HG03439 (cell line): ENCODE measurements at regions not wholly inside any gene's neighbourhood (a gene's known extent, or its start where the extent isn't known, plus 50 kb on each side); places are given as distances from the start of the nearest gene placed in this dataset.

Source experiments
- ATAC-seq: cut with Tn5 transposase; IDR thresholded peaks from one replicate; pipeline ENCODE4 v1.9.1; 2021; ENCODE audit warnings: mild to moderate bottlenecking, moderate library complexity; ENCODE audit not compliant: unreplicated experiment

GRCh38 chr9:106307670-106308069, 555.3 kb upstream of the ZNF462 start:
- ATAC-seq, result no peak

DNA sequence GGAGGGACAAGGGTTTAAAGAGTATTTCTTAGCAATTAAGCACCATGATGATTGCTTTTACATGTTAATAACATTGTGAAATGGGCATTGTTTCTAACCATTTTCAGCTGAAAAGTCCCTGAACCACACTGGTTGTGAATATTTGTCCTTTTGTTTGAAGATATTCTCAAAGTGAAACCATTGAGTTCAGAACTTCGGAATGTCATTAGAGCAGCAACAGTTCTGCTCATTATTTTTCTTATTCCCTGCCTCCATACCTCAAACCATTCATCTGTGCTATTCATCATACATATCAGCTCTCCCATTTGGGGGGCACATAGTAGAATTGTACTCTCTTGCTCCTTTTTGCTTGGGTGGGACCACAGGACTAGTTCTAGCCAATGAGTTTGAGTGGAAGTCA, 553.0 kb upstream of the ZNF462 start:
- ATAC-seq, result no peak

- ATAC-seq, result no peak
These were observed 552.2 kb upstream of the ZNF462 start for GRCh38 chr9:106310782-106311181.

GRCh38 chr9:106312906-106313305, 550.1 kb upstream of the ZNF462 start:
- ATAC-seq, result no peak

DNA sequence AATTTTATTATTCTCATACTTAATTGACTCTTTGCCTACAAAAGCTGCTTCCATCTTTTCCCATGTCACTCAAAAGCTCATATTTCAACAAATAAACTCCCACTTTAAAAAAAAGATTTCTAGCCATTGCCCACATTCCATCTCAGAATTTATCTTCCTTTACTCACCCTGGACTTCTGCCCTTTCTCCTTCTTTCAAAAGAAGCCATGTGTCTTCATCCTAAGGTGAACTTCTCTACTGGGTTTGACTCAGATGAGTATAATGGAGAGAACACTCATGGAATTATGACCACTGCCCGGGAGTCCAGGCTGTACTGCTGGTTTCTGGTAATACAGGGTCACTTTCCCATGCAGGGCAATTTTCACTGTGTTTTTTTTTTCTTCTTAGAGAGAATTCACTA, 548.5 kb upstream of the ZNF462 start:
- no peak for ATAC-seq

DNA sequence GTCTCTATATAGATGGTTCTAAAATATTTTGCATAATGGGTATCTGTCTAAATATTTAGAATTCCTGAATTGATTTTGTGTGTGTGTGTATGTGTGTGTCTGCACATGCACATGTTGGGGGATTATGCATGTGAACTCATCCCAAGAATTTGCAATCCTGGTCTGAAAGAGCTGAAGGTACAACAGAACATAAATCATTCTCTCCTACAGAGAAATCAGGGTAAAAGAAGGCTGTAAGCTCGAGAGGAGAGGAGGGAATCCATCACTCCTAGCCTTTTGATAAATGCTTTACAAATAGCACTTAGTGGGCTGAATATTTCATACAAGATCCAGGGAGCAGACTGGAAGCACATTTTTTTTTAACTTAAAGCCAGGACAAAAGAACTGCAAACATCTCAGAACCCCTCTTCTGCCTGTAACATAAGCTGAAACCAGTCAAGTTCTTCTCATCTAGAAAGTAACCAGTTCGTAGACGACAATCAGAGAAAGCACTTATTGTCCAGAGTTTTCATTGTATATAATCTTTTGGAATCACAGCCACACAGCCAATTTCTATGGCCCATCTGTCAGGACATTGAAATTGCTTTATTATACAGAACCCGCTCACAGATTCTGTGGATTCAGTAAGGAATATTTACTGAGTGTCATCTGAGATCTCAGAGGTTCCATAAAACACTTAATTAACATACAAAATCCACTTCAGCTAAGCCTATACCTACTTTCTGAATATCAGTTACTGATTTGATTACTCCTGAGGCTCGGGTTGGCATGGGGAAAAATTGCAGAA, 541.4 kb upstream of the ZNF462 start:
- no peak for ATAC-seq

DNA sequence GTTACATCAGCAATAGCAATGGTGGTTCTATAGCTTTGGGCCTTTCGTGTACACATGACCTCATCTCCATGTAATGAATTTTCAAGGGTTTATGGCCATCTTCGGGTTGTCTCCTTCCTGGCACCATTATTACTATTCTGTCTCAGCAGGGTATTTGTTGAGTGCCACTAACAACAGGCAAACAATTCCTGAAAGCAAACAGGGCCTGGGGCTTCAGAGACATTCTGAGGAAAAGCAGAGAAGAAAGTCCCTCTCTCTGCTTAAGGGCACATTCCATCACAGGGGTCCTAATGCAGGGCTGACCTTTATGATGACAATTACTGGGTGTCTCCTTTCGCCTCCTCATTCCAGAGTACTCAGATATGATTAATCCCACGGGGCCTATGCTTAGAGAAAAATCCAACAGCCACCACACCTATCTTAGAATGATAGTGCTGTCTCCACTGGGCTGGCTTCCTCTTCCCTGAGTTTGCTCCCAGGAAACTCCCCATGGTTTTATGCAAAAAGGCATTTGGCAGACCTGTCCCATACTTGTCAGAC, 540.2 kb upstream of the ZNF462 start:
- no peak for ATAC-seq

- no peak for ATAC-seq
These were observed 538.8 kb upstream of the ZNF462 start for GRCh38 chr9:106324053-106324585.

- ATAC-seq, result no peak
These were observed 538.2 kb upstream of the ZNF462 start for GRCh38 chr9:106324591-106325280.

DNA sequence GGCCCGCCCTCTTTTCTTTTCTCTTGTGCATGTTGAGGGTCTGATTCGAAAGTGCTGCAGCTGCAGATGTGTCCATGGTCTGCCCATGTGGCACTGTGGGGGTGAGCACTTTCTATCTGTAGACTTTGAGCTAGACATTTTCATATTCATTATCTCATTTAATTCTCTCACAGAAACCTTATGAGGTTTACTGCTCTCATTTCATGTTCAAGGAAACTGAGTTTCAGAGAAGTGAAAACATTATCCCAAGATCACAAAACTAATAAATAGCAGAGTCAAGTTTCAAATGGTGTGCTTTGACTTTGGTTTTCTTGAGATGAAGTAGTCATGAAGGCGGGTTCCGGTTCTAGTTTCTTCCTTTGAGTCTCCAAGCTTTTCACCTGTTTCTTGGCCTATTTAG, 536.5 kb upstream of the ZNF462 start:
- ATAC-seq, result no peak

GRCh38 chr9:106333481-106333880, 529.5 kb upstream of the ZNF462 start:
- ATAC-seq, result no peak

DNA sequence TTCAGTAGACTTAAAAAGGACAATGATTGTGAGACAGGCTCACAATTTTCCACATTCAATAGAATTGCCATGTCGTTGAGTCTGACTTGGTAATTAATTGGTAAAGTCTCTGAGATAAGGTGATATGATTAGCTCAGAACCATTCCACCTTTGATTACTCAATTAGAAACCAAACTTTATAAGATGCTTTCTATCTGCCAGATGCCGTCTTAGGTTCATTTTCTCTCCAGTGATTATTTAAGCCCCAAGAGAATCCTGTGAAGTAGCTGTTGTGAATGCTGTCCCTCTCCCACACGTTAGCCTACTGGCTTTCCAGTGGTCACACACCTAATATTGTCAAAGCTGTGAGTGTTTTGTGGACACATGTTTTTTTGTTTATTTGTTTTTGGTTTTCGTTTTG, 528.9 kb upstream of the ZNF462 start:
- ATAC-seq, result no peak

- ATAC-seq, result no peak
These were observed 523.1 kb upstream of the ZNF462 start for GRCh38 chr9:106339882-106340281.

GRCh38 chr9:106350777-106351176, 512.2 kb upstream of the ZNF462 start:
- ATAC-seq, result no peak

- ATAC-seq, result no peak
These were observed 506.0 kb upstream of the ZNF462 start for GRCh38 chr9:106356924-106357323.

- no peak for ATAC-seq
These were observed 504.6 kb upstream of the ZNF462 start for GRCh38 chr9:106358331-106358730.

DNA sequence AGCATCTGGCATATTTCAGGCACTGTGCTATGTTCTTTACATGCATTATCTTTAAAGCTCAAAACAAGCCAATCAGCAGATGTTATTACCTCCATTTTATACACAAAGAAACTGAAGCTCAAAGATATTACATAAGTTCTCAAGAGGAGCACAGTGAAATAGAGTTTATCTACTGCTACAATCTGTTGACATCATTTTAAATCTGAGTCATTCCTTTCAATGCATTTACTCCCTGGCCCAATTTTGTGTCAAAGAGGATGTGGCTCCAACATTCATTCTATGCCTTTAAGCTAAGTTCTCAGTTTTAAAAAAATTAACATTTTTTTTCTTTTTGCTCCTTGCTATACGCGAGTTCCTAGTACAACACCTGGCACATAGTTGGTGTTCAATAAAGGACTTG, 486.3 kb upstream of the ZNF462 start:
- ATAC-seq, result no peak

DNA sequence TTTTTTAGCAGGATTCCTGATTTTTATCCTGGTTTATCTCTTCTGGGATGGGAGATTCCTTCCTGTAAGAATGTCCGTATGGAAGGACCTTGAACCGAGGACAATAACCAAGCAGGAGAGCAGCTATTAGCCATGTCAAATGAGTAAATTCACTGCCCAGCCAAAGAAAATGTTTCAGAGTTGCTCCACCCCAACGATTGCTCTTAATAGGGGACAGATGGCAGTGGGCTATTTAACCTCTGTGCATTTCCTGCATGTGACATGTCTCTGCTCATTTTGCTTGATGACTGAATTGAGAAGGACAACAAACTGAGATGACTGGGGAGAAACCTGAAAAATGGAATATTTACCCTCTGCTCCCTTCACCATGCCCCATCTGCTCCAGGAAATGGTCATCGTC, 479.9 kb upstream of the ZNF462 start:
- no peak for ATAC-seq

DNA sequence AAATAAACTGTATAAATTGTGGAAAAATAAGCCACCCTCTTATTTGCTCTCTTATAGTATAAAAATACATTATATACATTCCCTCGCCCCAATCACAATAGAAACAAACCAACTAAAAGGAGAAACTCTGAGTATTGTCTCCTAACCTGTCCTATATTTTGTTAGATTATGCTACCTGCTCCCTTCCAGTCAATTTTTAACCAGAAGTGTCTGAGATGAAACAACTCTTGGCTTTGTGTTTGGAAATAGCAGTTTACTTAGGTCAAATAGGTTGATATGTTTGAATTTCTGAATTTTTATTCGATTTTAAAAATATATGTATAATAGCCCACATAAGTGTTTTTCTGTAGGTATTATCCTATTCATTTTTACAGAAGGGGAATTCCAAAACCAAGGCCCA, 475.0 kb upstream of the ZNF462 start:
- no peak for ATAC-seq

DNA sequence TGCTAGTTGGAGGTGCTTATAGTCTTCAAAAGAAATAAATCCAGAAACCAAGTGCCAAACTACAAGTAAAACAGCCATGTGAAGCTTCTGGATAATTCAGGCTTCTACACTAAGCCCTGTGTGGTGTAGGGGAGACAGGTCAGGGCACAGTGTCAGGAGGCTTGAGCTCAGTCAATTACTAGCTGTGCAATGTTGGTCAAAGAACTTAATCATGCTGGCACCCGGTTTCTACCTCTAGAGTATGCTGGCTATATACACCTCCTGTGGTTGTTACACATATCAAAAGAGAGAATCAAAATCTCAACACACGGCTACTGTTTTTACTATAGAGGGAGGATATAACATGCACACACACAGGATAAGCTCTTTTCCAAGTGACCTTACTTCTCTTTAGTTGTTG, 469.7 kb upstream of the ZNF462 start:
- ATAC-seq, result no peak

GRCh38 chr9:106400170-106400569, 462.8 kb upstream of the ZNF462 start:
- ATAC-seq, result no peak

DNA sequence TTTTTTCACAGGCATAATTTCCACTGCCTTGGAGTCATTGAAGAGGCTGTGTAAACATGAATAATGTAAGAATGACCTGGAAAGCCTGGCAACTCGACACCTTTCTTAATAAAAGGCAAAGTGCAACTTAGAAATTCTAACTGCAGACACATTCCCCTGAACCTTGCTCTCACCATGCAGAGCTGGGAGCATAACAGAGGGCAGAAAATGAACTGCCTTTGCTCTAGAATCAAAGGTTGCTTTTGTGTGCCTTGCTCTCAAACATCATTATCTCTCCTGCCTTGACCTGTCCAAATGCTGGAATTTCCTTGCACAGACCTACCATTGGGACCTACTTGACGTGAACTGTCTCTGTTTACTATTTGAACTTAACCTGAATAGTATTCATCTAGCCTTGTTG, 462.0 kb upstream of the ZNF462 start:
- no peak for ATAC-seq
